MCF 10A (cell line): ENCODE measurements at regions not wholly inside any gene's neighbourhood (a gene's known extent, or its start where the extent isn't known, plus 50 kb on each side); places are given as distances from the start of the nearest gene placed in this dataset.

Experiments used
- BruUV-seq: library from RNA; stranded (reverse); fragments of 400-500 nt; replicated peaks from 2 replicates; lab custom pipeline; 2021; lab: Mats Ljungman, UMichigan
- CTCF ChIA-PET: fragments of 300-600 bp; sonication (Branson Sonifier 250); formaldehyde crosslinking; extraction: SDS; loops from one replicate; lab custom pipeline; 2021; ENCODE audit warnings: antibody characterized with exemption, inconsistent platforms; lab: Yijun Ruan, JAX
- POLR2A ChIA-PET: fragments of 300-600, 350-650 bp; sonication (Branson Sonifier 250); formaldehyde crosslinking; extraction: SDS; loops from one replicate; lab custom pipeline; 2020; ENCODE audit warnings: antibody characterized with exemption, inconsistent platforms; lab: Yijun Ruan, JAX
- DNase-seq: peaks from one replicate; pipeline ENCODE4 v3.0.0-alpha.2; 2018; ENCODE audit not compliant: unreplicated experiment
- H3K27ac Mint-ChIP-seq: one replicate; pipeline ENCODE4 v1.8.0; 2022; ENCODE audit warnings: mild to moderate bottlenecking, low read depth, mixed read lengths; ENCODE audit not compliant: unreplicated experiment
- H3K27me3 Mint-ChIP-seq: one replicate; pipeline ENCODE4 v1.8.0; 2022; ENCODE audit warnings: mixed read lengths; ENCODE audit not compliant: insufficient read depth, unreplicated experiment
- H3K36me3 Mint-ChIP-seq: one replicate; pipeline ENCODE4 v1.8.0; 2022; ENCODE audit warnings: mild to moderate bottlenecking, moderate library complexity, mixed read lengths; ENCODE audit not compliant: insufficient read depth, unreplicated experiment
- H3K4me1 Mint-ChIP-seq: one replicate; pipeline ENCODE4 v1.8.0; 2022; ENCODE audit warnings: mixed read lengths; ENCODE audit not compliant: insufficient read depth, unreplicated experiment
- H3K4me3 Mint-ChIP-seq: one replicate; pipeline ENCODE4 v1.8.0; 2022; ENCODE audit warnings: mild to moderate bottlenecking, moderate library complexity, mixed read lengths; ENCODE audit not compliant: unreplicated experiment
- H3K9me3 Mint-ChIP-seq: one replicate; pipeline ENCODE4 v1.8.0; 2022; ENCODE audit warnings: mixed read lengths; ENCODE audit not compliant: unreplicated experiment
- CTCF ChIP-seq: fragments of 200-600 bp; IDR thresholded peaks from one replicate; pipeline ENCODE4 v1.8.0; 2022; ENCODE audit warnings: antibody characterized with exemption, mild to moderate bottlenecking; ENCODE audit not compliant: unreplicated experiment
- intact Hi-C: fragments of 100-400 bp; cut with micrococcal nuclease; formaldehyde crosslinking; loops from 2 replicates; pipeline ENCODE4 v1.14.1; 2022

- no peak overlapping the region for H3K4me3 Mint-ChIP-seq
- no peak for DNase-seq
- ChIA-PET CTCF (interaction anchor here (0.6 kb wide), 1 partner anchor 101 kb away, joined by 6 read pairs; no protein-coding TSS in a partner anchor), POLR2A (interaction anchor here (0.6 kb wide), 2 partner anchors 131 to 721 kb away, joined by 3 read pairs; no protein-coding TSS in a partner anchor)
- no peaks in the 10 kb centered on the region for H3K36me3 Mint-ChIP-seq
- H3K27ac Mint-ChIP-seq, result no peak overlapping the region
- intact Hi-C loops, result no loop called here
- no peaks in the 10 kb centered on the region for H3K4me1 Mint-ChIP-seq
- BruUV-seq, result no TSS peak
- H3K27me3 Mint-ChIP-seq, result no peaks in the 10 kb centered on the region
- no peaks in the 10 kb centered on the region for H3K9me3 Mint-ChIP-seq
- TF ChIP-seq CTCF, result no peak
Measured at GRCh38 chr3:110628650-110629301, 442.8 kb upstream of the NECTIN3 start.

- H3K27me3 Mint-ChIP-seq, result no peaks in the 10 kb centered on the region
- no peak for DNase-seq
- ChIA-PET CTCF (no interaction called here), POLR2A (no interaction called here)
- no peak overlapping the region for H3K4me3 Mint-ChIP-seq
- TF ChIP-seq CTCF, result no peak
- intact Hi-C loops, result no loop called here
- no peaks in the 10 kb centered on the region for H3K36me3 Mint-ChIP-seq
- no TSS peak for BruUV-seq
- no peak overlapping the region for H3K27ac Mint-ChIP-seq
- H3K4me1 Mint-ChIP-seq, result no peaks in the 10 kb centered on the region
- H3K9me3 Mint-ChIP-seq, result no peaks in the 10 kb centered on the region
Measured at GRCh38 chr3:110629917-110630316, 441.7 kb upstream of the NECTIN3 start.

- no peaks in the 10 kb centered on the region for H3K36me3 Mint-ChIP-seq
- DNase-seq, result no peak
- no peak overlapping the region for H3K4me3 Mint-ChIP-seq
- no TSS peak for BruUV-seq
- ChIA-PET CTCF (interaction anchor here (0.6 kb wide), 1 partner anchor 149 kb away, joined by 3 read pairs; no protein-coding TSS in a partner anchor), POLR2A (interaction anchor here (0.9 kb wide), 1 partner anchor 81 kb away, joined by 3 read pairs; no protein-coding TSS in a partner anchor)
- H3K9me3 Mint-ChIP-seq, result no peaks in the 10 kb centered on the region
- intact Hi-C loops, result no loop called here
- no peaks in the 10 kb centered on the region for H3K4me1 Mint-ChIP-seq
- no peaks in the 10 kb centered on the region for H3K27me3 Mint-ChIP-seq
- TF ChIP-seq CTCF, result no peak
- no peak overlapping the region for H3K27ac Mint-ChIP-seq
Measured at GRCh38 chr3:110644203-110644602, 427.4 kb upstream of the NECTIN3 start.

GRCh38 chr3:110646055-110646454, 425.6 kb upstream of the NECTIN3 start:
- peaks cover 5% of the 10 kb centered on the region for H3K4me1 Mint-ChIP-seq
- H3K27ac Mint-ChIP-seq, result no peak overlapping the region
- intact Hi-C loops, result no loop called here
- CTCF ChIA-PET, result interaction anchor here (0.6 to 0.7 kb wide), 2 partner anchors 133 kb away, joined by 3 read pairs; no protein-coding TSS in a partner anchor
- H3K9me3 Mint-ChIP-seq, result no peaks in the 10 kb centered on the region
- no peaks in the 10 kb centered on the region for H3K36me3 Mint-ChIP-seq
- no peak overlapping the region for H3K4me3 Mint-ChIP-seq
- BruUV-seq, result no TSS peak
- POLR2A ChIA-PET, result no interaction called here
- no peak for DNase-seq
- no peak for TF ChIP-seq CTCF
- no peaks in the 10 kb centered on the region for H3K27me3 Mint-ChIP-seq
